HG03442 (cell line): ENCODE measurements at regions not wholly inside any gene's neighbourhood (a gene's known extent, or its start where the extent isn't known, plus 50 kb on each side); places are given as distances from the start of the nearest gene placed in this dataset.

Source experiments
- ATAC-seq: cut with Tn5 transposase; IDR thresholded peaks from one replicate; pipeline ENCODE4 v1.9.1; 2021; ENCODE audit warnings: mild to moderate bottlenecking, moderate library complexity; ENCODE audit not compliant: unreplicated experiment

- ATAC-seq, result no peak
Observed at GRCh38 chr7:89887489-89887888, 266.8 kb upstream of the STEAP1 start.

GRCh38 chr7:89908736-89909135 is 245.5 kb upstream of the STEAP1 start:
- ATAC-seq, result no peak

GRCh38 chr7:89914711-89915110 is 239.6 kb upstream of the STEAP1 start:
- no peak for ATAC-seq

- no peak for ATAC-seq
Observed at GRCh38 chr7:89926194-89926593, 228.1 kb upstream of the STEAP1 start.

- ATAC-seq, result no peak
Observed at GRCh38 chr7:89926701-89927100, 227.6 kb upstream of the STEAP1 start.

- ATAC-seq, result no peak
Observed at GRCh38 chr7:89927762-89928161, 226.5 kb upstream of the STEAP1 start.

GRCh38 chr7:89928451-89928850 is 225.8 kb upstream of the STEAP1 start:
- ATAC-seq, result no peak

GRCh38 chr7:89934101-89934500 is 220.2 kb upstream of the STEAP1 start:
- no peak for ATAC-seq

- ATAC-seq, result no peak
Observed at GRCh38 chr7:89943525-89944050, 210.7 kb upstream of the STEAP1 start.

- ATAC-seq, result no peak
Observed at GRCh38 chr7:89958525-89959068, 195.7 kb upstream of the STEAP1 start.

- no peak for ATAC-seq
Observed at GRCh38 chr7:89966067-89966664, 188.1 kb upstream of the STEAP1 start.

GRCh38 chr7:89975577-89975976 is 178.7 kb upstream of the STEAP1 start:
- ATAC-seq, result no peak

- no peak for ATAC-seq
Observed at GRCh38 chr7:89987665-89988064, 166.6 kb upstream of the STEAP1 start.

GRCh38 chr7:89988074-89988473 is 166.2 kb upstream of the STEAP1 start:
- no peak for ATAC-seq

- no peak for ATAC-seq
Observed at GRCh38 chr7:89989454-89989853, 164.8 kb upstream of the STEAP1 start.

- ATAC-seq, result no peak
Observed at GRCh38 chr7:89994483-89994882, 159.8 kb upstream of the STEAP1 start.

GRCh38 chr7:89998554-89998953 is 155.7 kb upstream of the STEAP1 start:
- no peak for ATAC-seq

- no peak for ATAC-seq
Observed at GRCh38 chr7:90005836-90006235, 148.4 kb upstream of the STEAP1 start.

GRCh38 chr7:90007001-90007654 is 147.1 kb upstream of the STEAP1 start:
- ATAC-seq, result no peak

GRCh38 chr7:90007831-90008230 is 146.4 kb upstream of the STEAP1 start:
- no peak for ATAC-seq

GRCh38 chr7:90022213-90022612 is 132.1 kb upstream of the STEAP1 start:
- ATAC-seq, result no peak

GRCh38 chr7:90025771-90026170 is 128.5 kb upstream of the STEAP1 start:
- peak; percentile 92 for ATAC-seq
